K562 (cell line): ENCODE measurements at regions not wholly inside any gene's neighbourhood (a gene's known extent, or its start where the extent isn't known, plus 50 kb on each side); places are given as distances from the start of the nearest gene placed in this dataset.

Source experiments
- BHLHE40 ChIP-seq: IDR thresholded peaks from 2 replicates; pipeline ENCODE4 v1.6.1; 2011; ENCODE audit warnings: low read length, improper control_type of control experiment
- CLOCK ChIP-seq: fragments of 250-450 bp; sonication (Bioruptor Pico); IDR thresholded peaks from 2 replicates; pipeline ENCODE4 v1.4.0; 2020; ENCODE audit warnings: mild to moderate bottlenecking, moderate library complexity, borderline replicate concordance
- EHMT2 ChIP-seq: fragments of 450-650 bp; IDR thresholded peaks from 2 replicates; pipeline ENCODE4 v1.6.1; 2018; ENCODE audit warnings: antibody characterized with exemption
- IRF9 ChIP-seq: fragments of 450-650 bp; IDR thresholded peaks from 2 replicates; pipeline ENCODE4 v1.6.1; 2016; ENCODE audit warnings: missing biosample characterization, missing genetic modification characterization
- KLF16 ChIP-seq: IDR thresholded peaks from 2 replicates; pipeline ENCODE4 v1.6.1; 2016; ENCODE audit warnings: antibody characterized with exemption
- MEIS2 ChIP-seq: fragments of 450-650 bp; IDR thresholded peaks from 2 replicates; pipeline ENCODE4 v1.6.1; 2014; ENCODE audit warnings: mild to moderate bottlenecking; ENCODE audit not compliant: partially characterized antibody
- NFRKB ChIP-seq: fragments of 450-650 bp; IDR thresholded peaks from 2 replicates; pipeline ENCODE4 v1.6.1; 2016; ENCODE audit warnings: low read depth
- NR1H2 ChIP-seq: sonication (generic); formaldehyde crosslinking; IDR thresholded peaks from 2 replicates; pipeline ENCODE4 v1.4.0; 2020; ENCODE audit warnings: mild to moderate bottlenecking, missing genetic modification reagents
- THAP12 ChIP-seq: fragments of 250-450 bp; sonication (Bioruptor Pico); IDR thresholded peaks from 2 replicates; pipeline ENCODE4 v1.9.0; 2021; ENCODE audit warnings: mild to moderate bottlenecking, inconsistent platforms
- THAP7 ChIP-seq: fragments of 250-450 bp; sonication (Bioruptor Pico); IDR thresholded peaks from 2 replicates; pipeline ENCODE4 v1.5.0; 2021
- ZNF696 ChIP-seq: fragments of 250-450 bp; sonication (Bioruptor Pico); conservative IDR thresholded peaks from 2 replicates; pipeline ENCODE4 v1.4.0; 2020; ENCODE audit warnings: mild to moderate bottlenecking, moderate library complexity
- ZNF778 ChIP-seq: fragments of 450-650 bp; formaldehyde crosslinking; IDR thresholded peaks from 2 replicates; pipeline ENCODE4 v1.4.0; 2020; ENCODE audit warnings: mild to moderate bottlenecking, moderate library complexity
- ZSCAN32 ChIP-seq: fragments of 450-650 bp; formaldehyde crosslinking; IDR thresholded peaks from 2 replicates; pipeline ENCODE4 v1.4.0; 2020; ENCODE audit warnings: mild to moderate bottlenecking, moderate library complexity
- TF ChIP-seq, protein P1 (sequence below): fragments of 450-650 bp; IDR thresholded peaks from 2 replicates; pipeline ENCODE4 v1.6.1; 2017; ENCODE audit warnings: antibody characterized with exemption, mild to moderate bottlenecking
- TF ChIP-seq, protein P2 (sequence below): fragments of 250-450 bp; sonication (Bioruptor Pico); IDR thresholded peaks from 2 replicates; pipeline ENCODE4 v1.4.0; 2020; ENCODE audit warnings: mild to moderate bottlenecking

DNA sequence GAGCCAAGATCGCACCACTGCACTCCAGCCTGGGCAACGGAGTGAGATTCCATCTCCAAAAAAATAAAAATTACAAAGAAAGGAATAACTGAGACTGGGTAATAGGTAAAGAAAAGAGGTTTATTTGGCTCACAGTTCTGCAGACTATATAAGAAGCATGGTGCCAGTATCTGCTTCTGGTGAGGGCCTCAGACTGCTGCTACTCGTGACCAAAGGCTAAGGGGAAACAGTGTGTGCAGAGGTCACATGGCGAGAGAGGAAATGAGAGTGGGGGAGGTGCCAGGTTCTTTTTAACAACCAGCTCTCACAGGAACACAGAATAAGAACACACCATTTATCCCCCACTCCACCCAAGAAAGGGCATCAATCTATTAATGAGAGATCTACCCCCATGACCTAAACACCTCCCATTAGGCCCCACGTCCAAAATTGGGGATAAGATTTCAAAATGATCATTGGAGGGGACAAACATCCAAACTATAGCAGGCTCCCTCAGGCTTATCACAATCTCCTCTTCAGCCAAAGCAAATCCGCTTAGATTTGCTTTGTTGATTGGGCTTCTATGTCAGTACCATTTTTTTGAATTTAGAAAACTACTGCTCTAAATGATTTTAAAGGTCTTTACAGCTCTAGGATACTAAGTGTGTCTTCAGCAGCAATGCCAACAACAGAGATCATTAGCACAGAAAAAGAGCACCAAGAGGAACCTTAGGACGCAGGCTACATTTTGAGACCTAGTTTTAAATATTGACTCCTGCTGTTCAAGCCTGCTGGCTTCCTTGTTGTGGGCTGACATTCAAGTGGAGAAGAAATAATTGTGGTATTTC lies 84.2 kb upstream of the TBL1XR1 start (continued):
- TF ChIP-seq KLF16 (no peak), CLOCK (CRISPR knock-in tag) (no peak), ZNF778 (CRISPR knock-in tag) (no peak), THAP12 (no peak), EHMT2 (no peak), ZSCAN32 (CRISPR knock-in tag) (no peak), THAP7 (CRISPR knock-in tag) (no peak), NR1H2 (CRISPR knock-in tag) (no peak), ZNF696 (CRISPR knock-in tag) (no peak), BHLHE40 (0 out of 2 replicates have a peak, but pooled peaks have one; percentile 45), IRF9 (no peak), NFRKB (0 out of 2 replicates have a peak, but pooled peaks have one; percentile 21), MEIS2 (no peak)
- TF ChIP-seq, protein P1, sequence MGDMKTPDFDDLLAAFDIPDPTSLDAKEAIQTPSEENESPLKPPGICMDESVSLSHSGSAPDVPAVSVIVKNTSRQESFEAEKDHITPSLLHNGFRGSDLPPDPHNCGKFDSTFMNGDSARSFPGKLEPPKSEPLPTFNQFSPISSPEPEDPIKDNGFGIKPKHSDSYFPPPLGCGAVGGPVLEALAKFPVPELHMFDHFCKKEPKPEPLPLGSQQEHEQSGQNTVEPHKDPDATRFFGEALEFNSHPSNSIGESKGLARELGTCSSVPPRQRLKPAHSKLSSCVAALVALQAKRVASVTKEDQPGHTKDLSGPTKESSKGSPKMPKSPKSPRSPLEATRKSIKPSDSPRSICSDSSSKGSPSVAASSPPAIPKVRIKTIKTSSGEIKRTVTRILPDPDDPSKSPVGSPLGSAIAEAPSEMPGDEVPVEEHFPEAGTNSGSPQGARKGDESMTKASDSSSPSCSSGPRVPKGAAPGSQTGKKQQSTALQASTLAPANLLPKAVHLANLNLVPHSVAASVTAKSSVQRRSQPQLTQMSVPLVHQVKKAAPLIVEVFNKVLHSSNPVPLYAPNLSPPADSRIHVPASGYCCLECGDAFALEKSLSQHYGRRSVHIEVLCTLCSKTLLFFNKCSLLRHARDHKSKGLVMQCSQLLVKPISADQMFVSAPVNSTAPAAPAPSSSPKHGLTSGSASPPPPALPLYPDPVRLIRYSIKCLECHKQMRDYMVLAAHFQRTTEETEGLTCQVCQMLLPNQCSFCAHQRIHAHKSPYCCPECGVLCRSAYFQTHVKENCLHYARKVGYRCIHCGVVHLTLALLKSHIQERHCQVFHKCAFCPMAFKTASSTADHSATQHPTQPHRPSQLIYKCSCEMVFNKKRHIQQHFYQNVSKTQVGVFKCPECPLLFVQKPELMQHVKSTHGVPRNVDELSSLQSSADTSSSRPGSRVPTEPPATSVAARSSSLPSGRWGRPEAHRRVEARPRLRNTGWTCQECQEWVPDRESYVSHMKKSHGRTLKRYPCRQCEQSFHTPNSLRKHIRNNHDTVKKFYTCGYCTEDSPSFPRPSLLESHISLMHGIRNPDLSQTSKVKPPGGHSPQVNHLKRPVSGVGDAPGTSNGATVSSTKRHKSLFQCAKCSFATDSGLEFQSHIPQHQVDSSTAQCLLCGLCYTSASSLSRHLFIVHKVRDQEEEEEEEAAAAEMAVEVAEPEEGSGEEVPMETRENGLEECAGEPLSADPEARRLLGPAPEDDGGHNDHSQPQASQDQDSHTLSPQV = peak; percentile 87
- TF ChIP-seq, protein P2, sequence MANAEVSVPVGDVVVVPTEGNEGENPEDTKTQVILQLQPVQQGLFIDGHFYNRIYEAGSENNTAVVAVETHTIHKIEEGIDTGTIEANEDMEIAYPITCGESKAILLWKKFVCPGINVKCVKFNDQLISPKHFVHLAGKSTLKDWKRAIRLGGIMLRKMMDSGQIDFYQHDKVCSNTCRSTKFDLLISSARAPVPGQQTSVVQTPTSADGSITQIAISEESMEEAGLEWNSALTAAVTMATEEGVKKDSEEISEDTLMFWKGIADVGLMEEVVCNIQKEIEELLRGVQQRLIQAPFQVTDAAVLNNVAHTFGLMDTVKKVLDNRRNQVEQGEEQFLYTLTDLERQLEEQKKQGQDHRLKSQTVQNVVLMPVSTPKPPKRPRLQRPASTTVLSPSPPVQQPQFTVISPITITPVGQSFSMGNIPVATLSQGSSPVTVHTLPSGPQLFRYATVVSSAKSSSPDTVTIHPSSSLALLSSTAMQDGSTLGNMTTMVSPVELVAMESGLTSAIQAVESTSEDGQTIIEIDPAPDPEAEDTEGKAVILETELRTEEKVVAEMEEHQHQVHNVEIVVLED (CRISPR knock-in tag) = no peak
